ENCODE measurements at regions not wholly inside any gene's neighbourhood (a gene's known extent, or its start where the extent isn't known, plus 50 kb on each side); places are given as distances from the start of the nearest gene placed in this dataset.

- no peak overlapping the region for H3K4me3 Mint-ChIP-seq
- no peak for ATAC-seq (ENCODE audit: low read depth)
- H3K27ac Mint-ChIP-seq, result no peak overlapping the region
- ChIA-PET POLR2A (no interaction called here), CTCF (no interaction called here)
- no peaks in the 10 kb centered on the region for H3K27me3 Mint-ChIP-seq
- intact Hi-C loops (cut with micrococcal nuclease), result no loop called here
- DNase-seq, result no peak
- peaks cover 5% of the 10 kb centered on the region for H3K9me3 Mint-ChIP-seq
- no peaks in the 10 kb centered on the region for H3K36me3 Mint-ChIP-seq (ENCODE audit: low read depth)
- H3K4me1 Mint-ChIP-seq, result no peaks in the 10 kb centered on the region
- TF ChIP-seq CTCF (IDR thresholded peaks at IDR 0.05), result no peak
Observed at GRCh38 chr3:65178703-65179102, 490.9 kb upstream of the ADAMTS9 start.

GRCh38 chr3:65177960-65178376 lies 490.2 kb upstream of the ADAMTS9 start:
- H3K27me3 Mint-ChIP-seq, result no peaks in the 10 kb centered on the region
- DNase-seq (no peak), ATAC-seq (ENCODE audit: low read depth) (no peak)
- no peak for TF ChIP-seq CTCF (IDR thresholded peaks at IDR 0.05)
- no peaks in the 10 kb centered on the region for H3K4me1 Mint-ChIP-seq
- no peaks in the 10 kb centered on the region for H3K36me3 Mint-ChIP-seq (ENCODE audit: low read depth)
- ChIA-PET POLR2A (no interaction called here), CTCF (no interaction called here)
- H3K4me3 Mint-ChIP-seq, result no peak overlapping the region
- intact Hi-C loops (cut with micrococcal nuclease), result no loop called here
- no peak overlapping the region for H3K27ac Mint-ChIP-seq
- H3K9me3 Mint-ChIP-seq, result peaks cover 5% of the 10 kb centered on the region

- Mint-ChIP-seq H3K27me3 (no peaks in the 10 kb centered on the region), H3K27ac (no peak overlapping the region), H3K36me3 (ENCODE audit: low read depth) (no peaks in the 10 kb centered on the region), H3K9me3 (peaks cover 5% of the 10 kb centered on the region), H3K4me1 (no peaks in the 10 kb centered on the region), H3K4me3 (no peak overlapping the region)
- intact Hi-C loops (cut with micrococcal nuclease), result no loop called here
- ATAC-seq (ENCODE audit: low read depth) (no peak), DNase-seq (no peak)
- ChIA-PET CTCF (no interaction called here), POLR2A (no interaction called here)
- no peak for TF ChIP-seq CTCF (IDR thresholded peaks at IDR 0.05)
Observed at GRCh38 chr3:65174713-65175112, 486.9 kb upstream of the ADAMTS9 start.

- no peak for TF ChIP-seq CTCF (IDR thresholded peaks at IDR 0.05)
- intact Hi-C loops (cut with micrococcal nuclease), result no loop called here
- ATAC-seq (ENCODE audit: low read depth), result no peak
Observed at GRCh38 chr3:65173841-65174240, 486.0 kb upstream of the ADAMTS9 start.

GRCh38 chr3:65172209-65172608 lies 484.4 kb upstream of the ADAMTS9 start:
- Mint-ChIP-seq H3K4me1 (no peaks in the 10 kb centered on the region), H3K36me3 (ENCODE audit: low read depth) (no peaks in the 10 kb centered on the region), H3K9me3 (peaks cover 5% of the 10 kb centered on the region), H3K27me3 (no peaks in the 10 kb centered on the region), H3K27ac (no peak overlapping the region), H3K4me3 (no peak overlapping the region)
- ATAC-seq (ENCODE audit: low read depth) (no peak), DNase-seq (no peak)
- TF ChIP-seq CTCF (IDR thresholded peaks at IDR 0.05), result no peak
- intact Hi-C loops (cut with micrococcal nuclease), result no loop called here
- ChIA-PET POLR2A (no interaction called here), CTCF (no interaction called here)

More at GRCh38 chr3:65173841-65174240, 486.0 kb upstream of the ADAMTS9 start:
- no peaks in the 10 kb centered on the region for H3K36me3 Mint-ChIP-seq (ENCODE audit: low read depth)
- peaks cover 3% of the 10 kb centered on the region for H3K9me3 Mint-ChIP-seq
- ChIA-PET POLR2A (no interaction called here), CTCF (no interaction called here)
- H3K27me3 Mint-ChIP-seq, result no peaks in the 10 kb centered on the region
- H3K27ac Mint-ChIP-seq, result no peak overlapping the region
- DNase-seq, result no peak
- no peaks in the 10 kb centered on the region for H3K4me1 Mint-ChIP-seq
- no peak overlapping the region for H3K4me3 Mint-ChIP-seq
